ENCODE measurements at regions not wholly inside any gene's neighbourhood (a gene's known extent, or its start where the extent isn't known, plus 50 kb on each side); places are given as distances from the start of the nearest gene placed in this dataset.

DNA sequence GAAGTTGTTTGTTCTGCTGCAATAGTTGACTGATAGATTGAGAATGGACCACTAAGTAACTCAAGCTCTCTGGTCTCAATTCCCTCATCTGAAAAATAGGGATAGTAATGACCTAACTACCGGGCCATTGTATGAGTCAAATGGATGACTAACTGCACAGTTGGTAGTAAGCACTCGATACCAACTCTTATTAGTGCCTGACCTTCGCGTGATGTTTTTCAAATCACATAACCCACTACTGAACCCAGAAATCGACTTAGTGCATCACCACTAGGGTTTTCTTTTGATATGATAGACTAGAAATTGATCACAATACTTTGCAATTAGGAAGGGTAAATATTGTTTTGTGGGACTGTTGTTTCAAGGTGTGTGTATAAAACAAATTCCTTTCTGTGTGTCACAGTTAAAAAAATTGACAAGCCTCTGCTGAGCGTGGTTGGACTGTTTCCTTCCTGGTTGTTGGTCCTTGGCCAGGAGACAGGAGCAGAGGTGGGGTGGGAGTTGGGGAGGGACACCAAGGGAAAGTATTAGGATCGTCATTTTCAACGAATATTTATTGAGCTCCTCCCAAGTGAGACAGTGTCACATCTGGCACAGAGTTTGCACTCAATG lies 54.0 kb upstream of the LRP8 start:
- ChIA-PET RAD21 (ENCODE audit: unreplicated experiment) (no interaction called here), CTCF (no interaction called here), POLR2A (no interaction called here), SMC1A (ENCODE audit: uncharacterized antibody, unreplicated experiment) (interaction anchor here (0.9 kb wide), 1 partner anchor 11 kb away, joined by 3 read pairs; no protein-coding TSS in a partner anchor)
- Histone ChIP-seq H3K4me3 (no peak overlapping the region), H3K27me3 (replicated peaks in 1 of 2; ENCODE audit: control insufficient read depth in 2 of 2, insufficient read depth in 2 of 2, low read length in 1 of 2) (no peaks in the 10 kb centered on the region; a peak in 2 of 4 replicates), H3K36me3 (ENCODE audit: control insufficient read depth in 2 of 2, insufficient read depth in 2 of 2, low read length in 1 of 2) (no peaks in the 10 kb centered on the region), H2AFZ (ENCODE audit: control insufficient read depth, low read depth, low read length) (no peak overlapping the region), H3K4me2 (ENCODE audit: control insufficient read depth, insufficient read depth) (no peak overlapping the region), H3K27ac (ENCODE audit: control insufficient read depth, insufficient read depth) (no peak overlapping the region), H3K4me1 (ENCODE audit: control insufficient read depth, insufficient read depth, low read length) (no peaks in the 10 kb centered on the region), H3K9me3 (replicated peaks; ENCODE audit: control insufficient read depth, insufficient read depth, low read length) (no peaks in the 10 kb centered on the region), H3K9ac (ENCODE audit: control insufficient read depth, insufficient read depth, low read length) (no peak overlapping the region), H4K20me1 (ENCODE audit: control insufficient read depth, insufficient read depth) (no peaks in the 10 kb centered on the region), H3K79me2 (ENCODE audit: control insufficient read depth, insufficient read depth, low read length) (no peaks in the 10 kb centered on the region)
- in situ Hi-C loops (cut with MboI) = no loop called here
- ATAC-seq (no peak), FAIRE-seq (no peak), DNase-seq (ENCODE audit: low read depth, low spot score) (no peak)
- BruUV-seq (replicated peaks) = no TSS peak
- intact Hi-C loops (cut with micrococcal nuclease; ENCODE audit: unreplicated experiment) = no loop called here
- WGBS (ENCODE audit: insufficient coverage, insufficient replicate concordance, low lambda C conversion rate, missing lambda C conversion rate) = 37% methylated on average over 8 of the region's 8 CpGs
- TF ChIP-seq STAT1 (conservative IDR thresholded peaks at IDR 0.05) = no peak
- no peak for TF ChIP-seq HDGF (IDR thresholded peaks at IDR 0.05)
- TF ChIP-seq JUND (IDR thresholded peaks at IDR 0.05; ENCODE audit: low read depth, low read length) = no peak
- no peak for TF ChIP-seq NR2C1 (IDR thresholded peaks at IDR 0.05)
- no peak for TF ChIP-seq E4F1 (IDR thresholded peaks at IDR 0.05; ENCODE audit: borderline replicate concordance, partially characterized antibody)
- no peak for TF ChIP-seq FOS (IDR thresholded peaks at IDR 0.05; ENCODE audit: borderline replicate concordance, extremely low read depth, insufficient read length)
